ENCODE measurements at regions not wholly inside any gene's neighbourhood (a gene's known extent, or its start where the extent isn't known, plus 50 kb on each side); places are given as distances from the start of the nearest gene placed in this dataset.

DNA sequence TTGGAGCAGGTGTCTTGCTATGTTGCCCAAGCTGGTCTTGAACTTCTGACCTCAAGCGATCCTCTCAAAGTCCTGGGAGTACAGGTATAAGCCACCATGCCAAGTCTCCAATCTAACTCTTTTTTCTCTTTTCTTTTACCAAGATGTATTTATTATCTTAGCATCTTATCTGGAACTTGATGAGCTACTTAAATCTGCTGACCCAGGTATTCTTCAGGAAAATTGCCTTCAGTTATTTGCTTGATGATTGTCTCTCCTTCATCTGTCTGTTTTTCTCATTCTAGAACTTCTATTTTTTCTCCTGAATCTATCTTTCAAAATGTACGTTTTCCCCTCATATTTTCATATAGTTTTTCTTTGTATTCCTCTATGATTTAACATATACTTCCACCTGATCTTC is 158.2 kb upstream of the DMAC1 start (continued):
- TF ChIP-seq, protein P1, sequence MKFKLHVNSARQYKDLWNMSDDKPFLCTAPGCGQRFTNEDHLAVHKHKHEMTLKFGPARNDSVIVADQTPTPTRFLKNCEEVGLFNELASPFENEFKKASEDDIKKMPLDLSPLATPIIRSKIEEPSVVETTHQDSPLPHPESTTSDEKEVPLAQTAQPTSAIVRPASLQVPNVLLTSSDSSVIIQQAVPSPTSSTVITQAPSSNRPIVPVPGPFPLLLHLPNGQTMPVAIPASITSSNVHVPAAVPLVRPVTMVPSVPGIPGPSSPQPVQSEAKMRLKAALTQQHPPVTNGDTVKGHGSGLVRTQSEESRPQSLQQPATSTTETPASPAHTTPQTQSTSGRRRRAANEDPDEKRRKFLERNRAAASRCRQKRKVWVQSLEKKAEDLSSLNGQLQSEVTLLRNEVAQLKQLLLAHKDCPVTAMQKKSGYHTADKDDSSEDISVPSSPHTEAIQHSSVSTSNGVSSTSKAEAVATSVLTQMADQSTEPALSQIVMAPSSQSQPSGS (IDR thresholded peaks at IDR 0.05; ENCODE audit: low read length), result no peak
- TF ChIP-seq JUN (IDR thresholded peaks at IDR 0.05; ENCODE audit: low read depth, low read length), result no peak
- TF ChIP-seq PHF8 (conservative IDR thresholded peaks at IDR 0.05; ENCODE audit: low read depth, low read length), result no peak
- no peak for TF ChIP-seq JUND (IDR thresholded peaks at IDR 0.05; ENCODE audit: low read length)
- TF ChIP-seq HDAC6 (IDR thresholded peaks at IDR 0.05; ENCODE audit: low read depth, low read length), result no peak
- TF ChIP-seq RXRA (IDR thresholded peaks at IDR 0.05; ENCODE audit: insufficient read depth, low read depth, low read length), result no peak
